H1 (cell line): ENCODE measurements at regions not wholly inside any gene's neighbourhood (a gene's known extent, or its start where the extent isn't known, plus 50 kb on each side); places are given as distances from the start of the nearest gene placed in this dataset.

Experiments used
- CREB1 ChIP-seq: IDR thresholded peaks from 2 replicates; pipeline ENCODE4 v1.6.1; 2012; ENCODE audit warnings: inconsistent platforms
- CTBP2 ChIP-seq: IDR thresholded peaks from 2 replicates; pipeline ENCODE4 v1.7.0; 2011; ENCODE audit warnings: borderline replicate concordance, mild to moderate bottlenecking, moderate library complexity, mixed read lengths, low read length; ENCODE audit not compliant: insufficient read depth, insufficient read length
- HDAC2 ChIP-seq, 2 experiments: fragments of 300-600 bp in 1 of 2; sonication (generic) in 1 of 2; IDR thresholded peaks; 2 replicates each; pipeline ENCODE4 v1.6.1; 2011 to 2012; ENCODE audit warnings: low read depth in 2 of 2, low read length in 2 of 2, mild to moderate bottlenecking in 2 of 2, moderate library complexity in 2 of 2, borderline replicate concordance in 1 of 2, inconsistent platforms in 1 of 2
- MAFK ChIP-seq: IDR thresholded peaks from 2 replicates; pipeline ENCODE4 v1.6.1; 2012; ENCODE audit warnings: low read depth, mild to moderate bottlenecking, improper control_type of control experiment, low read length
- SIX5 ChIP-seq: IDR thresholded peaks from 2 replicates; pipeline ENCODE4 v1.6.1; 2011; ENCODE audit warnings: mild to moderate bottlenecking, low read depth, low read length
- SP1 ChIP-seq: IDR thresholded peaks from 2 replicates; pipeline ENCODE4 v1.6.1; 2011; ENCODE audit warnings: low read depth, low read length
- TF ChIP-seq, protein P1 (sequence below): fragments of 300-600 bp; sonication (generic); IDR thresholded peaks from 2 replicates; pipeline ENCODE4 v1.7.1; 2012; ENCODE audit warnings: low read length, moderate library complexity, mild to moderate bottlenecking, inconsistent platforms; ENCODE audit not compliant: insufficient replicate concordance
- TF ChIP-seq, protein P2 (sequence below): IDR thresholded peaks from 2 replicates; pipeline ENCODE4 v1.6.1; 2012; ENCODE audit warnings: low read length, inconsistent platforms
- TF ChIP-seq, protein P3 (sequence below): IDR thresholded peaks from 2 replicates; pipeline ENCODE4 v1.6.1; 2012; ENCODE audit warnings: inconsistent platforms

DNA sequence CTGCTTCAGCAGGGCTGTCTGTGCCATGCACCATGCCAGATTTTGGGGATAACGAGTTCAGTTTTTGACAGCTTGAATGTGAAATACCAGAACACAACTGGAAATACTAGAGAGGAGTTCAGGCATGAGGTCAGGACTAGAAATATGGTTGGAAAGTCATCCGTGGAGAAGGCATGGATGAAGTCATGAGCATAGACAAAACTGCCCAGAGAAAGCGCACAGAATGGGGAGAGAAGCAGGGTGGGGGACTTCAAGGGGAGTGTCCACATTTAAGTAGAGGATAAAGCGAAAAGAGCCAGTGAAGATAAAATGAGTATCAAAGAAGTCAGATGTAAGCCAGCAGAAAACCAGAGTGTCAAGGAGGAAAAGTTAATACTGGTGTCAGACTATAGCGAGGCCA lies 653.4 kb upstream of the ARID1B start (continued):
- TF ChIP-seq, protein P1, sequence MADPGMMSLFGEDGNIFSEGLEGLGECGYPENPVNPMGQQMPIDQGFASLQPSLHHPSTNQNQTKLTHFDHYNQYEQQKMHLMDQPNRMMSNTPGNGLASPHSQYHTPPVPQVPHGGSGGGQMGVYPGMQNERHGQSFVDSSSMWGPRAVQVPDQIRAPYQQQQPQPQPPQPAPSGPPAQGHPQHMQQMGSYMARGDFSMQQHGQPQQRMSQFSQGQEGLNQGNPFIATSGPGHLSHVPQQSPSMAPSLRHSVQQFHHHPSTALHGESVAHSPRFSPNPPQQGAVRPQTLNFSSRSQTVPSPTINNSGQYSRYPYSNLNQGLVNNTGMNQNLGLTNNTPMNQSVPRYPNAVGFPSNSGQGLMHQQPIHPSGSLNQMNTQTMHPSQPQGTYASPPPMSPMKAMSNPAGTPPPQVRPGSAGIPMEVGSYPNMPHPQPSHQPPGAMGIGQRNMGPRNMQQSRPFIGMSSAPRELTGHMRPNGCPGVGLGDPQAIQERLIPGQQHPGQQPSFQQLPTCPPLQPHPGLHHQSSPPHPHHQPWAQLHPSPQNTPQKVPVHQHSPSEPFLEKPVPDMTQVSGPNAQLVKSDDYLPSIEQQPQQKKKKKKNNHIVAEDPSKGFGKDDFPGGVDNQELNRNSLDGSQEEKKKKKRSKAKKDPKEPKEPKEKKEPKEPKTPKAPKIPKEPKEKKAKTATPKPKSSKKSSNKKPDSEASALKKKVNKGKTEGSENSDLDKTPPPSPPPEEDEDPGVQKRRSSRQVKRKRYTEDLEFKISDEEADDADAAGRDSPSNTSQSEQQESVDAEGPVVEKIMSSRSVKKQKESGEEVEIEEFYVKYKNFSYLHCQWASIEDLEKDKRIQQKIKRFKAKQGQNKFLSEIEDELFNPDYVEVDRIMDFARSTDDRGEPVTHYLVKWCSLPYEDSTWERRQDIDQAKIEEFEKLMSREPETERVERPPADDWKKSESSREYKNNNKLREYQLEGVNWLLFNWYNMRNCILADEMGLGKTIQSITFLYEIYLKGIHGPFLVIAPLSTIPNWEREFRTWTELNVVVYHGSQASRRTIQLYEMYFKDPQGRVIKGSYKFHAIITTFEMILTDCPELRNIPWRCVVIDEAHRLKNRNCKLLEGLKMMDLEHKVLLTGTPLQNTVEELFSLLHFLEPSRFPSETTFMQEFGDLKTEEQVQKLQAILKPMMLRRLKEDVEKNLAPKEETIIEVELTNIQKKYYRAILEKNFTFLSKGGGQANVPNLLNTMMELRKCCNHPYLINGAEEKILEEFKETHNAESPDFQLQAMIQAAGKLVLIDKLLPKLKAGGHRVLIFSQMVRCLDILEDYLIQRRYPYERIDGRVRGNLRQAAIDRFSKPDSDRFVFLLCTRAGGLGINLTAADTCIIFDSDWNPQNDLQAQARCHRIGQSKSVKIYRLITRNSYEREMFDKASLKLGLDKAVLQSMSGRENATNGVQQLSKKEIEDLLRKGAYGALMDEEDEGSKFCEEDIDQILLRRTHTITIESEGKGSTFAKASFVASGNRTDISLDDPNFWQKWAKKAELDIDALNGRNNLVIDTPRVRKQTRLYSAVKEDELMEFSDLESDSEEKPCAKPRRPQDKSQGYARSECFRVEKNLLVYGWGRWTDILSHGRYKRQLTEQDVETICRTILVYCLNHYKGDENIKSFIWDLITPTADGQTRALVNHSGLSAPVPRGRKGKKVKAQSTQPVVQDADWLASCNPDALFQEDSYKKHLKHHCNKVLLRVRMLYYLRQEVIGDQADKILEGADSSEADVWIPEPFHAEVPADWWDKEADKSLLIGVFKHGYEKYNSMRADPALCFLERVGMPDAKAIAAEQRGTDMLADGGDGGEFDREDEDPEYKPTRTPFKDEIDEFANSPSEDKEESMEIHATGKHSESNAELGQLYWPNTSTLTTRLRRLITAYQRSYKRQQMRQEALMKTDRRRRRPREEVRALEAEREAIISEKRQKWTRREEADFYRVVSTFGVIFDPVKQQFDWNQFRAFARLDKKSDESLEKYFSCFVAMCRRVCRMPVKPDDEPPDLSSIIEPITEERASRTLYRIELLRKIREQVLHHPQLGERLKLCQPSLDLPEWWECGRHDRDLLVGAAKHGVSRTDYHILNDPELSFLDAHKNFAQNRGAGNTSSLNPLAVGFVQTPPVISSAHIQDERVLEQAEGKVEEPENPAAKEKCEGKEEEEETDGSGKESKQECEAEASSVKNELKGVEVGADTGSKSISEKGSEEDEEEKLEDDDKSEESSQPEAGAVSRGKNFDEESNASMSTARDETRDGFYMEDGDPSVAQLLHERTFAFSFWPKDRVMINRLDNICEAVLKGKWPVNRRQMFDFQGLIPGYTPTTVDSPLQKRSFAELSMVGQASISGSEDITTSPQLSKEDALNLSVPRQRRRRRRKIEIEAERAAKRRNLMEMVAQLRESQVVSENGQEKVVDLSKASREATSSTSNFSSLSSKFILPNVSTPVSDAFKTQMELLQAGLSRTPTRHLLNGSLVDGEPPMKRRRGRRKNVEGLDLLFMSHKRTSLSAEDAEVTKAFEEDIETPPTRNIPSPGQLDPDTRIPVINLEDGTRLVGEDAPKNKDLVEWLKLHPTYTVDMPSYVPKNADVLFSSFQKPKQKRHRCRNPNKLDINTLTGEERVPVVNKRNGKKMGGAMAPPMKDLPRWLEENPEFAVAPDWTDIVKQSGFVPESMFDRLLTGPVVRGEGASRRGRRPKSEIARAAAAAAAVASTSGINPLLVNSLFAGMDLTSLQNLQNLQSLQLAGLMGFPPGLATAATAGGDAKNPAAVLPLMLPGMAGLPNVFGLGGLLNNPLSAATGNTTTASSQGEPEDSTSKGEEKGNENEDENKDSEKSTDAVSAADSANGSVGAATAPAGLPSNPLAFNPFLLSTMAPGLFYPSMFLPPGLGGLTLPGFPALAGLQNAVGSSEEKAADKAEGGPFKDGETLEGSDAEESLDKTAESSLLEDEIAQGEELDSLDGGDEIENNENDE, result no peak
- TF ChIP-seq HDAC2 (IDR thresholded peaks at IDR 0.05; ENCODE audit: borderline replicate concordance in 1 of 2, low read depth in 2 of 2, low read length in 2 of 2) (no peak), CREB1 (no peak), CTBP2 (no peak), MAFK (no peak), SP1 (no peak), SIX5 (no peak)
- TF ChIP-seq, protein P2, sequence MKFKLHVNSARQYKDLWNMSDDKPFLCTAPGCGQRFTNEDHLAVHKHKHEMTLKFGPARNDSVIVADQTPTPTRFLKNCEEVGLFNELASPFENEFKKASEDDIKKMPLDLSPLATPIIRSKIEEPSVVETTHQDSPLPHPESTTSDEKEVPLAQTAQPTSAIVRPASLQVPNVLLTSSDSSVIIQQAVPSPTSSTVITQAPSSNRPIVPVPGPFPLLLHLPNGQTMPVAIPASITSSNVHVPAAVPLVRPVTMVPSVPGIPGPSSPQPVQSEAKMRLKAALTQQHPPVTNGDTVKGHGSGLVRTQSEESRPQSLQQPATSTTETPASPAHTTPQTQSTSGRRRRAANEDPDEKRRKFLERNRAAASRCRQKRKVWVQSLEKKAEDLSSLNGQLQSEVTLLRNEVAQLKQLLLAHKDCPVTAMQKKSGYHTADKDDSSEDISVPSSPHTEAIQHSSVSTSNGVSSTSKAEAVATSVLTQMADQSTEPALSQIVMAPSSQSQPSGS, result no peak
- TF ChIP-seq, protein P3, sequence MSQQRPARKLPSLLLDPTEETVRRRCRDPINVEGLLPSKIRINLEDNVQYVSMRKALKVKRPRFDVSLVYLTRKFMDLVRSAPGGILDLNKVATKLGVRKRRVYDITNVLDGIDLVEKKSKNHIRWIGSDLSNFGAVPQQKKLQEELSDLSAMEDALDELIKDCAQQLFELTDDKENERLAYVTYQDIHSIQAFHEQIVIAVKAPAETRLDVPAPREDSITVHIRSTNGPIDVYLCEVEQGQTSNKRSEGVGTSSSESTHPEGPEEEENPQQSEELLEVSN, result no peak
